Panc1 (cell line): ENCODE measurements at regions not wholly inside any gene's neighbourhood (a gene's known extent, or its start where the extent isn't known, plus 50 kb on each side); places are given as distances from the start of the nearest gene placed in this dataset.

Experiments used
- POLR2AphosphoS5 ChIP-seq: IDR thresholded peaks from 2 replicates; pipeline ENCODE4 v1.6.1; 2012; ENCODE audit warnings: mild to moderate bottlenecking, low read depth, low read length, moderate library complexity
- SIN3A ChIP-seq: IDR thresholded peaks from 2 replicates; pipeline ENCODE4 v1.6.1; 2012; ENCODE audit warnings: low read depth, mild to moderate bottlenecking, low read length, moderate library complexity, borderline replicate concordance; ENCODE audit not compliant: insufficient read depth
- TF ChIP-seq, protein P1 (sequence below): fragments of 450-650 bp; IDR thresholded peaks from 2 replicates; pipeline ENCODE4 v1.5.1; 2017; ENCODE audit warnings: mild to moderate bottlenecking
- TF ChIP-seq, protein P2 (sequence below), 2 experiments: IDR thresholded peaks; 2 replicates each; pipeline ENCODE4 v1.6.1; 2011 to 2012; ENCODE audit warnings: low read depth in 2 of 2, control low read depth in 1 of 2, low read length in 1 of 2, mild to moderate bottlenecking in 1 of 2, moderate library complexity in 1 of 2; ENCODE audit not compliant: insufficient read depth in 1 of 2

DNA sequence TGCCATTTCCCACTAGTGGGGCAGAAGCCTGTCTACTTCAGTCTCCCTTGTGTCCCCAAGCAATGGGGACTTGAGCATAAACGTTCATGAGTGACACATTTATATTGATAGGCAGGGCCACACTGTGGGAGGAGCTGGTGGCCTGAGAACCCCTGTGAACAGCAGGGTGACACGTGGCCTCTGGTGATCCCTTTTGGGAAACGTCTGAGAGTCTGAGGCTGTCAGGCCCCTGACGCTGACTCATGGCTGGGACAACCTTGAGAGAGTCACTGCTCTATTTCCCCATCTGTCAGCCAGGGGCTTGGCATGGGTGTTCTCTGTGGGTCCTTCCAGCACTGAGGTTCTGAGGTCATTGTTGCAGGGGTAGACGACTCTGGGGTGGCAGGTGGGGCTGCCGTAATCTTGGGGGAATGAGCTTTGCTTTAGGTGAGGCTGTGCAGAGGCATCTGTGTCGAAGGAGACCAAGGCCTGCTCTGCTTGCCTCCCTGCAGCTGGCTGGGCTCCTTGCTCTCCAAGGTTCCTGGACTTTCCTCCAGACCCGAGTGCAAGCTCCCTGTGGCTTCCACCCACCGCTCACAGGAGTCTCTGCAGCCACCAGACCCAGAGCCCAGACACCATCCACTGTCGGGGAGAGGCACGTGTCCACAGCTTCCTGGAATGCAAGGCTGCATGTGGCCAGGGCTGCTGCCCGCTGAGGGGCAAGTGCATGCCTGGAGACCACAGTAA, 54.7 kb downstream of the SMIM38 start:
- TF ChIP-seq POLR2AphosphoS5 (no peak), SIN3A (no peak)
- TF ChIP-seq, protein P1, sequence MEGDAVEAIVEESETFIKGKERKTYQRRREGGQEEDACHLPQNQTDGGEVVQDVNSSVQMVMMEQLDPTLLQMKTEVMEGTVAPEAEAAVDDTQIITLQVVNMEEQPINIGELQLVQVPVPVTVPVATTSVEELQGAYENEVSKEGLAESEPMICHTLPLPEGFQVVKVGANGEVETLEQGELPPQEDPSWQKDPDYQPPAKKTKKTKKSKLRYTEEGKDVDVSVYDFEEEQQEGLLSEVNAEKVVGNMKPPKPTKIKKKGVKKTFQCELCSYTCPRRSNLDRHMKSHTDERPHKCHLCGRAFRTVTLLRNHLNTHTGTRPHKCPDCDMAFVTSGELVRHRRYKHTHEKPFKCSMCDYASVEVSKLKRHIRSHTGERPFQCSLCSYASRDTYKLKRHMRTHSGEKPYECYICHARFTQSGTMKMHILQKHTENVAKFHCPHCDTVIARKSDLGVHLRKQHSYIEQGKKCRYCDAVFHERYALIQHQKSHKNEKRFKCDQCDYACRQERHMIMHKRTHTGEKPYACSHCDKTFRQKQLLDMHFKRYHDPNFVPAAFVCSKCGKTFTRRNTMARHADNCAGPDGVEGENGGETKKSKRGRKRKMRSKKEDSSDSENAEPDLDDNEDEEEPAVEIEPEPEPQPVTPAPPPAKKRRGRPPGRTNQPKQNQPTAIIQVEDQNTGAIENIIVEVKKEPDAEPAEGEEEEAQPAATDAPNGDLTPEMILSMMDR, result no peak
- TF ChIP-seq, protein P2, sequence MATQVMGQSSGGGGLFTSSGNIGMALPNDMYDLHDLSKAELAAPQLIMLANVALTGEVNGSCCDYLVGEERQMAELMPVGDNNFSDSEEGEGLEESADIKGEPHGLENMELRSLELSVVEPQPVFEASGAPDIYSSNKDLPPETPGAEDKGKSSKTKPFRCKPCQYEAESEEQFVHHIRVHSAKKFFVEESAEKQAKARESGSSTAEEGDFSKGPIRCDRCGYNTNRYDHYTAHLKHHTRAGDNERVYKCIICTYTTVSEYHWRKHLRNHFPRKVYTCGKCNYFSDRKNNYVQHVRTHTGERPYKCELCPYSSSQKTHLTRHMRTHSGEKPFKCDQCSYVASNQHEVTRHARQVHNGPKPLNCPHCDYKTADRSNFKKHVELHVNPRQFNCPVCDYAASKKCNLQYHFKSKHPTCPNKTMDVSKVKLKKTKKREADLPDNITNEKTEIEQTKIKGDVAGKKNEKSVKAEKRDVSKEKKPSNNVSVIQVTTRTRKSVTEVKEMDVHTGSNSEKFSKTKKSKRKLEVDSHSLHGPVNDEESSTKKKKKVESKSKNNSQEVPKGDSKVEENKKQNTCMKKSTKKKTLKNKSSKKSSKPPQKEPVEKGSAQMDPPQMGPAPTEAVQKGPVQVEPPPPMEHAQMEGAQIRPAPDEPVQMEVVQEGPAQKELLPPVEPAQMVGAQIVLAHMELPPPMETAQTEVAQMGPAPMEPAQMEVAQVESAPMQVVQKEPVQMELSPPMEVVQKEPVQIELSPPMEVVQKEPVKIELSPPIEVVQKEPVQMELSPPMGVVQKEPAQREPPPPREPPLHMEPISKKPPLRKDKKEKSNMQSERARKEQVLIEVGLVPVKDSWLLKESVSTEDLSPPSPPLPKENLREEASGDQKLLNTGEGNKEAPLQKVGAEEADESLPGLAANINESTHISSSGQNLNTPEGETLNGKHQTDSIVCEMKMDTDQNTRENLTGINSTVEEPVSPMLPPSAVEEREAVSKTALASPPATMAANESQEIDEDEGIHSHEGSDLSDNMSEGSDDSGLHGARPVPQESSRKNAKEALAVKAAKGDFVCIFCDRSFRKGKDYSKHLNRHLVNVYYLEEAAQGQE (IDR thresholded peaks at IDR 0.05; ENCODE audit: insufficient read depth in 1 of 2, low read depth in 2 of 2, low read length in 1 of 2), result no peak
